Hepatocyte (in vitro differentiated cells): ENCODE measurements at regions not wholly inside any gene's neighbourhood (a gene's known extent, or its start where the extent isn't known, plus 50 kb on each side); places are given as distances from the start of the nearest gene placed in this dataset.

Source experiments
- CTCF ChIP-seq: fragments of 200-600 bp; sonication (generic); IDR thresholded peaks from 2 replicates; pipeline ENCODE4 v1.5.1; 2016; ENCODE audit warnings: antibody characterized with exemption, mild to moderate bottlenecking; ENCODE audit not compliant: poor library complexity
- EZH2 ChIP-seq: fragments of 200-600 bp; sonication (generic); IDR thresholded peaks from 2 replicates; pipeline ENCODE4 v1.6.1; 2016; ENCODE audit warnings: antibody characterized with exemption, mild to moderate bottlenecking, borderline replicate concordance

GRCh38 chr1:239268941-239269340 is 117.4 kb upstream of the CHRM3 start:
- TF ChIP-seq CTCF (no peak), EZH2 (no peak)
